HUES48 (cell line): ENCODE measurements at regions not wholly inside any gene's neighbourhood (a gene's known extent, or its start where the extent isn't known, plus 50 kb on each side); places are given as distances from the start of the nearest gene placed in this dataset.
"Not testable (repeated sequence)": the region's sequence is repeated elsewhere in the genome, so short reads cannot be mapped to it uniquely, and the experiment has no call there.

ENCODE experiments used
- H3K27ac ChIP-seq: one replicate; pipeline ENCODE4 v1.7.0; 2013; ENCODE audit warnings: low read depth, low read length, inconsistent platforms
- H3K27me3 ChIP-seq: 2 replicates; pipeline ENCODE4 v1.6.1; 2013; ENCODE audit warnings: mild to moderate bottlenecking, low read length; ENCODE audit not compliant: control insufficient read depth, insufficient read depth
- H3K36me3 ChIP-seq: 2 replicates; pipeline ENCODE4 v1.6.1; 2013; ENCODE audit warnings: low read length; ENCODE audit not compliant: control insufficient read depth, insufficient read depth
- H3K4me1 ChIP-seq: 2 replicates; pipeline ENCODE4 v1.6.1; 2013; ENCODE audit warnings: mild to moderate bottlenecking, low read length; ENCODE audit not compliant: control insufficient read depth, insufficient read depth
- H3K4me3 ChIP-seq: 2 replicates; pipeline ENCODE4 v1.5.1; 2013; ENCODE audit warnings: mild to moderate bottlenecking, low read depth, low read length
- H3K9ac ChIP-seq: 2 replicates; pipeline ENCODE4 v1.6.1; 2013; ENCODE audit warnings: mild to moderate bottlenecking, low read depth, low read length, moderate library complexity
- H3K9me3 ChIP-seq: 2 replicates; pipeline ENCODE4 v1.6.1; 2013; ENCODE audit warnings: low read length; ENCODE audit not compliant: control insufficient read depth, insufficient read depth

DNA sequence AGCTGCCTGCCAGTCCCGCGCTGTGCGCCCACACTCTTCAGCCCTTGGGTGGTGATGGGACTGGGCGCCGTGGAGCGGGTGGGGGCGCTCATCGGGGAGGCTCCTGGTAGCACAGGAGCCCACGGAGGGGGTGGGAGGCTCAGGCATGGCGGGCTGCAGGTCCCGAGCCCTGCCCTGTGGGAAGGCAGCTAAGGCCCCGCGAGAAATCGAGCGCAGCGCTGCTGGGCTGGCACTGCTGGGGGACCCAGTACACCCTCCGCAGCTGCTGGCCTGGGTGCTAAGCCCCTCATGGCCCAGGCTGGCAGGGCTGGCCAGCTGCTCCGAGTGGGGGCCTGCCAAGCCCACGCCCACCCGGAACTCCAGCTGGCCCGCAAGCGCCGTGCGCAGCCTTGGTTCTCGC lies 403.7 kb upstream of the NUDT12 start:
- H3K9me3 ChIP-seq, result peaks cover 13% of the 10 kb centered on the region
- H3K27ac ChIP-seq, H3K9ac ChIP-seq, H3K4me3 ChIP-seq, H3K4me1 ChIP-seq, H3K36me3 ChIP-seq, H3K27me3 ChIP-seq: not testable (repeated sequence)

GRCh38 chr5:103962023-103962422 lies 399.4 kb upstream of the NUDT12 start:
- Histone ChIP-seq H3K27me3 (no peaks in the 10 kb centered on the region), H3K9me3 (peaks cover 3% of the 10 kb centered on the region; the same call in 1 of the 2 replicates), H3K9ac (no peak overlapping the region), H3K4me1 (no peaks in the 10 kb centered on the region), H3K4me3 (no peak overlapping the region), H3K27ac (no peak overlapping the region), H3K36me3 (no peaks in the 10 kb centered on the region)

GRCh38 chr5:103953601-103954382 lies 391.2 kb upstream of the NUDT12 start:
- Histone ChIP-seq H3K36me3 (no peaks in the 10 kb centered on the region), H3K9ac (no peak overlapping the region), H3K4me1 (peaks cover 4% of the 10 kb centered on the region; the same call in 1 of the 2 replicates), H3K9me3 (peaks cover 17% of the 10 kb centered on the region), H3K27me3 (no peaks in the 10 kb centered on the region), H3K4me3 (no peak overlapping the region), H3K27ac (no peak overlapping the region)

DNA sequence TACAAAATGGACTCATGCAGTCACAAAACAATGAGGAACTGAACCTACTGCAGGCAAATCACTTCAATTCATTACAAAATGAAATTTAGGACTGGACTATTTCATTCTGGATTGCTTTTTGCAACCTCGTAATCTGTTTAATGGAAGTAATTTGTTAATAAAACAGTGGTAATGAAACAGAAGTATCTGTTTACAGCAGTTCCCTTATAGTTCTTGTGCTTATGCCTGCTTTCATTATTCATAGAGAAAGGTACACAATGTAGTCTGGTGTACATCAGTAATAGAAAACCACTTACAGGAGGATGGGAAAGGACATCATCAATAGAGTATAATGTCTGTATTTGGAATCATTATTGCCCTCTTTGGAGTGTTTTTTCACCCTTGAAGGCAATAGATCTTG lies 389.2 kb upstream of the NUDT12 start:
- Histone ChIP-seq H3K27ac (no peak overlapping the region), H3K27me3 (no peaks in the 10 kb centered on the region), H3K36me3 (no peaks in the 10 kb centered on the region), H3K4me3 (no peak overlapping the region), H3K9me3 (peaks cover 17% of the 10 kb centered on the region), H3K9ac (no peak overlapping the region), H3K4me1 (peaks cover 4% of the 10 kb centered on the region; the same call in 1 of the 2 replicates)

DNA sequence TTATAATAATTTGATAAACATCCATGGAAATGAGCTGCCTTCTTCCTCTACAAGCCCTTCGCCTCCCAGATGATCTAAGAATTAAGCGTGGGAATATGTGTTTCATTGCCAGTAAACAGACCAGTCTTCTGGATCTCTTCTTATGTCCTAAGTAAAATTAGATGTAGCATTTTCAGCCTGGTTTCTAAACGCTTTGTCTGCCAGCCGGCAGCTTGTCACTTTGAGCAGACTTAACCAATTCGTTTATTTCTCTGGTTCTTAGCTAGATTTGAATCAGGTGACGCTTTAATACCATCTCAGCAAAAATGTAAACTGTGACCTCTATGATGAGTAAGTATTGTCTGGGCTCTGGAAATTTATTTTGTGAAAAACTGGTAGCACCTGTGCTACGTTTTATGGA lies 380.6 kb upstream of the NUDT12 start:
- Histone ChIP-seq H3K27me3 (no peaks in the 10 kb centered on the region), H3K9ac (no peak overlapping the region), H3K9me3 (no peaks in the 10 kb centered on the region), H3K36me3 (no peaks in the 10 kb centered on the region), H3K4me3 (no peak overlapping the region), H3K27ac (no peak overlapping the region), H3K4me1 (no peaks in the 10 kb centered on the region)

- Histone ChIP-seq H3K36me3 (no peaks in the 10 kb centered on the region), H3K9me3 (no peaks in the 10 kb centered on the region), H3K4me1 (no peaks in the 10 kb centered on the region), H3K27me3 (no peaks in the 10 kb centered on the region), H3K27ac (no peak overlapping the region), H3K4me3 (no peak overlapping the region), H3K9ac (no peak overlapping the region)
Measured at GRCh38 chr5:103942587-103943186, 380.1 kb upstream of the NUDT12 start.

DNA sequence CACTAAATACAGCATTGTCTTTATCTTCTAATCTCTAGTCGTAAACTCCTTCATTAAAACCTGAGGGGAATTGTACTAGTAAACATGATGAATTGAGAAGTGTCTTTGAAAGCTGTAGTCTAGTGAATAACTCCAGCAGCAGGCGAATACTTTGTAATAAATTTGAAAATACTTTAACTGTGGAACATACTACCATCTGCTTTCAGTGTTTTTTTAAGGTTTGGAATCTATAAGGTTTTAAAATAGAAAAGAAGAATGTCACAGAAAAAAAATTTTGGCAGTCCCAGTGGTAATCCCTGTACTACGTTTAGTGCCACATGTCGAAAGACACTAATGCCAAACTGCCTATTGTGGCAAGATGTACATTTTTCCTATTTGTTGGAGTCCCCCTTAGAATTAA lies 379.0 kb upstream of the NUDT12 start:
- Histone ChIP-seq H3K9me3 (no peaks in the 10 kb centered on the region), H3K4me1 (no peaks in the 10 kb centered on the region), H3K36me3 (no peaks in the 10 kb centered on the region), H3K27ac (no peak overlapping the region), H3K27me3 (no peaks in the 10 kb centered on the region), H3K9ac (no peak overlapping the region), H3K4me3 (no peak overlapping the region)

DNA sequence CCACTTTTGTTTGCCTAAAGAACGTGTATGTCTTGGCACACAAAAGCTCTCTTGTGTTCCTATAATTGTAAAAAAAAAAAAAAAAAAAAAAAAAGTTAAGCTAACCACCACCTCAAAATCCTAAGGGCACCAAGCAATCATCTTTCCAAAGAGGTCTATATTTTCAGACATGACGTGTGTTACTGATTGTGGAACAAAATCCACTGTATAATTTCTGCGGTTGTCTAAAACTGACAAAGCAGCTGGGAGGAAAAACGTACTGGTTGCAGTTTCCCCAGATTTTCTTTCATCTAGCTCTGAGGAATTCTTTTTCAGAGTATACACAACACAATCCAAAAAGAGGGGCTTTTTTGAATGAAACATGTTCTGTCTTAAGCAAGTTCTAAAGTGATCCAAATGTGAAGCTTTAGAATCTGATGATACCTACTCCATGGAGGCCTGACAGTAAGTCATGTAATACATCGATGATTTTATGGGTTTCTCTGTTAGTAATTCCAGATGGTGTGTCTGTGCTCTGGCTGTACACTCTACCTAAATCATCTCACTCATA lies 375.6 kb upstream of the NUDT12 start:
- no peak overlapping the region for H3K9ac ChIP-seq
- no peak overlapping the region for H3K27ac ChIP-seq
- no peaks in the 10 kb centered on the region for H3K9me3 ChIP-seq
- no peaks in the 10 kb centered on the region for H3K4me1 ChIP-seq
- H3K36me3 ChIP-seq, result no peaks in the 10 kb centered on the region
- H3K4me3 ChIP-seq, result no peak overlapping the region
- H3K27me3 ChIP-seq, result no peaks in the 10 kb centered on the region

DNA sequence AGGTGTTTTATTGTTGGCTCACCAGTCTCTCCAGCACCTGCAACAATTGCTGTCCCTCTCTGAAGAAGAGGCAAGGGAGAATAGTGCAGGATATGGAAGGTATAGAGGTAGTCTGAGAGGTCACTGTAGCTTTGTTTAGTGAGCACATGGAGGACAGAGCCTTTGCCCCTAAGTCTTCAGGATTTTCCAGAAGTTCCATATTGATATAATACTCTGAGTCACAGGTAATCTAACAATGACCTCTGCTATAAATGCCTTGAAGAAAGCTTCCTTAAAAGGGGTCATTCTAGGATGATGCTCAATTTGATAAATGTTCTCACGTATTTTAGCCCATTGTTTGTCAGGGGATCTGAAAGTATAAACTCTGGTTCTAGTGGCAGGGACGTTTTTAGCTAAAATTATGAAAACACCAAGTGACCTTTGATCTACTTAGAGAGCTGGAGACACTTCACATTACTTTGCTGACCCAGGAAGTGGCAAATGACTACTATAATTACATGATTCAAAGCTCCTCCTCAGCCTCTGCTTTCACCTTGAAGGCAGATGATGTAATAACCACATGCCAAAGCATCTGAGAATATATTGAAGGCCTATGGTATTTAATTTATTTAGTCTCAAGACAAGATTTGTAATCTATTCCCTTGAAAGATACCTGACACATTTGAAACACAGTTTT lies 366.9 kb upstream of the NUDT12 start:
- Histone ChIP-seq H3K4me1 (peaks cover 10% of the 10 kb centered on the region; the same call in 1 of the 2 replicates), H3K27me3 (no peaks in the 10 kb centered on the region), H3K36me3 (no peaks in the 10 kb centered on the region), H3K9me3 (no peaks in the 10 kb centered on the region), H3K27ac (no peak overlapping the region), H3K9ac (no peak overlapping the region), H3K4me3 (no peak overlapping the region)

DNA sequence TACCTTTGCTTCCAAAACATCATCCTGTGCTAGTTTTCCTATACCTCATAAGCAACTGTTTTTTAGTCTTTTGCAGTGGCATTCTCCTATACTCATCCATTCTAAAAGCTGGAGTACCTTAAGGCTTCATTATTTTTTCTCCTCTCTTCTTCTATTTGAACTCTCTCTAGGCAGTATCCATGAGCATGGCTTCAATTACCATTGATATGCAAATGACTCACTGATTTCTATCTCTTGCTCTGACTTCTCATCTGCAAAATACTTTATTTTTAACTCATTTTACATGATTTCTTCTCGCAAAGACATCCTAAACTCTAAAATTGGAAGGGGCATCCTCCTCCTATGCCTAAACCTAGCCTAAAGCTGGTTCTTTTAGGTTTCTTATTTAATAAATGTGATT lies 365.1 kb upstream of the NUDT12 start:
- H3K4me3 ChIP-seq, result no peak overlapping the region
- no peak overlapping the region for H3K9ac ChIP-seq
- no peaks in the 10 kb centered on the region for H3K36me3 ChIP-seq
- H3K4me1 ChIP-seq, result peaks cover 10% of the 10 kb centered on the region; the same call in 1 of the 2 replicates
- no peaks in the 10 kb centered on the region for H3K9me3 ChIP-seq
- no peaks in the 10 kb centered on the region for H3K27me3 ChIP-seq
- H3K27ac ChIP-seq, result no peak overlapping the region
